HEK293 (cell line): ENCODE measurements at regions not wholly inside any gene's neighbourhood (a gene's known extent, or its start where the extent isn't known, plus 50 kb on each side); places are given as distances from the start of the nearest gene placed in this dataset.

ENCODE experiments used
- CTCF ChIA-PET: fragments of 350-600 bp; formaldehyde crosslinking; extraction: SDS; loops from one replicate; lab custom pipeline; 2021; ENCODE audit warnings: antibody characterized with exemption; lab: Yijun Ruan, JAX
- POLR2A ChIA-PET: fragments of 300-600 bp; formaldehyde crosslinking; extraction: SDS; loops from one replicate; lab custom pipeline; 2020; ENCODE audit warnings: antibody characterized with exemption, inconsistent platforms; lab: Yijun Ruan, JAX
- H3K27ac ChIP-seq: fragments of 200-500 bp; sonication (Bioruptor generic); 2 replicates; pipeline ENCODE4 v1.5.1; 2014; ENCODE audit warnings: low read depth, low read length, control low read depth, inconsistent platforms; ENCODE audit errors: extremely low read depth
- H3K36me3 ChIP-seq, 2 experiments: fragments of 200-500 bp in 1 of 2; sonication (Bioruptor generic) in 1 of 2; 1 replicate in 1 of 2; 2 replicates in 1 of 2; pipeline ENCODE4 v1.5.1; 2014 to 2017; ENCODE audit warnings: inconsistent platforms in 2 of 2, low read length in 2 of 2; ENCODE audit not compliant: control insufficient read depth in 2 of 2, insufficient read depth in 1 of 2
- H3K4me1 ChIP-seq: fragments of 200-500 bp; sonication (Bioruptor generic); 2 replicates; pipeline ENCODE4 v1.5.1; 2014; ENCODE audit warnings: mild to moderate bottlenecking, low read length, inconsistent platforms; ENCODE audit not compliant: control insufficient read depth, insufficient read depth
- H3K4me3 ChIP-seq: 2 replicates; pipeline ENCODE4 v1.5.1; 2011; ENCODE audit warnings: low read depth, mild to moderate bottlenecking, control low read depth, low read length, moderate library complexity
- H3K9me3 ChIP-seq: fragments of 200-500 bp; sonication (Bioruptor generic); 2 replicates; pipeline ENCODE4 v1.5.1; 2014; ENCODE audit warnings: low read depth, low read length, inconsistent platforms; ENCODE audit not compliant: control insufficient read depth, insufficient read depth
- ATF2 ChIP-seq: fragments of 450-650 bp; formaldehyde crosslinking; IDR thresholded peaks from 2 replicates; pipeline ENCODE4 v1.5.1; 2016; ENCODE audit warnings: missing biosample characterization, missing genetic modification characterization, low read depth
- HOXD13 ChIP-seq: sonication (generic); formaldehyde crosslinking; IDR thresholded peaks from 2 replicates; pipeline ENCODE4 v1.8.0; 2022; ENCODE audit warnings: missing genetic modification reagents, borderline replicate concordance
- KLF1 ChIP-seq: fragments of 450-650 bp; formaldehyde crosslinking; IDR thresholded peaks from 2 replicates; pipeline ENCODE4 v1.5.1; 2016; ENCODE audit warnings: missing biosample characterization, missing genetic modification characterization
- PRDM10 ChIP-seq: fragments of 450-650 bp; formaldehyde crosslinking; IDR thresholded peaks from 2 replicates; pipeline ENCODE4 v1.5.1; 2016; ENCODE audit warnings: missing biosample characterization, missing genetic modification characterization
- PRDM6 ChIP-seq: fragments of 450-650 bp; formaldehyde crosslinking; IDR thresholded peaks from 2 replicates; pipeline ENCODE4 v1.5.1; 2017; ENCODE audit warnings: missing biosample characterization, missing genetic modification characterization
- SCRT1 ChIP-seq: fragments of 450-650 bp; formaldehyde crosslinking; IDR thresholded peaks from 2 replicates; pipeline ENCODE4 v1.5.1; 2016; ENCODE audit warnings: missing biosample characterization, missing genetic modification characterization, borderline replicate concordance
- ZBTB49 ChIP-seq: fragments of 450-650 bp; formaldehyde crosslinking; IDR thresholded peaks from 2 replicates; pipeline ENCODE4 v1.5.1; 2016; ENCODE audit warnings: missing biosample characterization, missing genetic modification characterization, low read depth
- ZFP3 ChIP-seq: fragments of 450-650 bp; formaldehyde crosslinking; IDR thresholded peaks from 2 replicates; pipeline ENCODE4 v1.5.1; 2016; ENCODE audit warnings: low read depth, missing biosample characterization, missing genetic modification characterization
- ZNF140 ChIP-seq: fragments of 450-650 bp; formaldehyde crosslinking; IDR thresholded peaks from 2 replicates; pipeline ENCODE4 v1.5.1; 2016; ENCODE audit warnings: missing biosample characterization, missing genetic modification characterization
- ZNF23 ChIP-seq: fragments of 450-650 bp; formaldehyde crosslinking; IDR thresholded peaks from 2 replicates; pipeline ENCODE4 v1.5.1; 2016; ENCODE audit warnings: missing biosample characterization, missing genetic modification characterization, borderline replicate concordance
- ZNF324 ChIP-seq: fragments of 450-650 bp; formaldehyde crosslinking; IDR thresholded peaks from 2 replicates; pipeline ENCODE4 v1.5.1; 2016; ENCODE audit warnings: missing biosample characterization, missing genetic modification characterization
- ZNF341 ChIP-seq: fragments of 450-650 bp; formaldehyde crosslinking; IDR thresholded peaks from 2 replicates; pipeline ENCODE4; 2016; ENCODE audit warnings: low read depth, missing biosample characterization, missing genetic modification characterization
- ZNF391 ChIP-seq: fragments of 450-650 bp; formaldehyde crosslinking; IDR thresholded peaks from 2 replicates; pipeline ENCODE4 v1.5.1; 2016; ENCODE audit warnings: low read depth, missing biosample characterization, missing genetic modification characterization, borderline replicate concordance
- ZNF404 ChIP-seq: fragments of 450-650 bp; formaldehyde crosslinking; IDR thresholded peaks from 2 replicates; pipeline ENCODE4 v1.5.1; 2017; ENCODE audit warnings: missing biosample characterization, missing genetic modification characterization
- ZNF423 ChIP-seq: fragments of 450-650 bp; formaldehyde crosslinking; IDR thresholded peaks from 2 replicates; pipeline ENCODE4 v1.5.1; 2016; ENCODE audit warnings: missing biosample characterization, missing genetic modification characterization
- ZNF426 ChIP-seq: fragments of 450-650 bp; formaldehyde crosslinking; IDR thresholded peaks from 2 replicates; pipeline ENCODE4 v1.5.1; 2017; ENCODE audit warnings: missing biosample characterization, missing genetic modification characterization, mild to moderate bottlenecking, inconsistent platforms, moderate library complexity
- ZNF555 ChIP-seq: fragments of 450-650 bp; formaldehyde crosslinking; conservative IDR thresholded peaks from 2 replicates; pipeline ENCODE4 v1.5.1; 2017; ENCODE audit warnings: missing biosample characterization, mild to moderate bottlenecking, missing genetic modification characterization, inconsistent platforms
- ZNF621 ChIP-seq: fragments of 450-650 bp; formaldehyde crosslinking; IDR thresholded peaks from 2 replicates; pipeline ENCODE4 v1.5.1; 2017; ENCODE audit warnings: missing biosample characterization, missing genetic modification characterization
- ZNF670 ChIP-seq: fragments of 450-650 bp; formaldehyde crosslinking; IDR thresholded peaks from 2 replicates; pipeline ENCODE4 v1.5.1; 2016; ENCODE audit warnings: missing biosample characterization, missing genetic modification characterization, low read depth
- ZNF837 ChIP-seq: fragments of 450-650 bp; formaldehyde crosslinking; IDR thresholded peaks from 2 replicates; pipeline ENCODE4 v1.5.1; 2016; ENCODE audit warnings: missing biosample characterization, missing genetic modification characterization

GRCh38 chr16:26692658-26693057 is 374.1 kb upstream of the C16orf82 start:
- CTCF ChIA-PET: no interaction called here
- Histone ChIP-seq H3K36me3 (no peaks in the 10 kb centered on the region), H3K9me3 (no peaks in the 10 kb centered on the region), H3K4me1 (no peaks in the 10 kb centered on the region), H3K4me3 (no peak overlapping the region), H3K27ac (no peak overlapping the region)
- no peak for TF ChIP-seq PRDM6
- TF ChIP-seq ZNF391 (tag by site-specific recombination): no peak
- no peak for TF ChIP-seq ZNF423 (tag by site-specific recombination)
- POLR2A ChIA-PET: no interaction called here

- Histone ChIP-seq H3K36me3 (no peaks in the 10 kb centered on the region), H3K4me3 (no peak overlapping the region), H3K27ac (no peak overlapping the region), H3K9me3 (no peaks in the 10 kb centered on the region), H3K4me1 (no peaks in the 10 kb centered on the region)
- ChIA-PET POLR2A (no interaction called here), CTCF (no interaction called here)
- no peak for TF ChIP-seq ZNF23 (tag by site-specific recombination)
- no peak for TF ChIP-seq ZNF621
- TF ChIP-seq KLF1: no peak
- TF ChIP-seq ZBTB49 (tag by site-specific recombination): no peak
These were observed 368.9 kb upstream of the C16orf82 start for GRCh38 chr16:26697807-26698206.

- ChIA-PET CTCF (no interaction called here), POLR2A (no interaction called here)
- TF ChIP-seq HOXD13 (CRISPR knock-in tag) (no peak), PRDM10 (tag by site-specific recombination) (no peak), ZNF670 (no peak), ZNF324 (tag by site-specific recombination) (no peak), ZNF555 (no peak), ZFP3 (tag by site-specific recombination) (no peak), ATF2 (tag by site-specific recombination) (no peak), ZNF426 (tag by site-specific recombination) (no peak), ZNF837 (no peak), ZNF404 (tag by site-specific recombination) (no peak), ZNF140 (no peak), SCRT1 (no peak), ZNF341 (tag by site-specific recombination) (no peak)
- H3K4me1 ChIP-seq: no peaks in the 10 kb centered on the region
- no peak overlapping the region for H3K27ac ChIP-seq
- no peaks in the 10 kb centered on the region for H3K9me3 ChIP-seq
- no peaks in the 10 kb centered on the region for H3K36me3 ChIP-seq
- H3K4me3 ChIP-seq: no peak overlapping the region
These were observed 366.5 kb upstream of the C16orf82 start for GRCh38 chr16:26700250-26700649.
